ENCODE measurements at regions not wholly inside any gene's neighbourhood (a gene's known extent, or its start where the extent isn't known, plus 50 kb on each side); places are given as distances from the start of the nearest gene placed in this dataset.

DNA sequence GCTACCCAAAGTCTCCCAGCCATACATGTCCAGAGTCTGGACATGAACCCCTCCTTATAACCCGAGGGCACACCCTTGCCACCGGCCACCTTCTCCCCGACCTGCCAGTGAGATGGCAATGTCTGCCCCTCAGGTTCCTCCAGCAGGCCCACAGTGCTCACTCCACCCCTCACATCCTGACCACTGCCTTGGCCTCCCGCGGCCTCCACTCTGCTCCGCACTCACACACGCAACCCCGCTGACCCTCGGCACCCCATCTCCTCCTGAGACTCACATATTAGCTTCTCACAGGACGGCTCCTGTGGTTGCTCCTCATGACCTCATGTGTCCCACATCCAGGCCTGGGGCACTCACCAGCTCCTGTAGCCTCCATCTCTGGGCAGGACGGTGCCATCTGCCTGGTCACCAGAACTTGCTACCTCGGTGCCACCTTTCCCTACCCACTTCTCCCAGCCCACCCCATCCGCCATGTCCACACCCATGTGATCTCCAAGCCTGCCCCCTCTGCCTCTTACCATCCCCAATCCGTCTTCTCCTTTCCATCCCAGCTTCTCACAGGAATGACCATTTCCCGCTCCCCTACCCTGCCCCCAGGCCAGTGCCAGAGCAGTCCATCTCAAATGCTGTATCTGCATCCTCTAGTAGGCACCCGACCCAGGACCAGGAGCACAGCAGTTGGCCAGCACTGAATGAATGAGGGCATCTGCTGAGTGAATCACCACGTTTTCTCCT lies 198.6 kb upstream of the DIO3 start:
- TF ChIP-seq, protein P1, sequence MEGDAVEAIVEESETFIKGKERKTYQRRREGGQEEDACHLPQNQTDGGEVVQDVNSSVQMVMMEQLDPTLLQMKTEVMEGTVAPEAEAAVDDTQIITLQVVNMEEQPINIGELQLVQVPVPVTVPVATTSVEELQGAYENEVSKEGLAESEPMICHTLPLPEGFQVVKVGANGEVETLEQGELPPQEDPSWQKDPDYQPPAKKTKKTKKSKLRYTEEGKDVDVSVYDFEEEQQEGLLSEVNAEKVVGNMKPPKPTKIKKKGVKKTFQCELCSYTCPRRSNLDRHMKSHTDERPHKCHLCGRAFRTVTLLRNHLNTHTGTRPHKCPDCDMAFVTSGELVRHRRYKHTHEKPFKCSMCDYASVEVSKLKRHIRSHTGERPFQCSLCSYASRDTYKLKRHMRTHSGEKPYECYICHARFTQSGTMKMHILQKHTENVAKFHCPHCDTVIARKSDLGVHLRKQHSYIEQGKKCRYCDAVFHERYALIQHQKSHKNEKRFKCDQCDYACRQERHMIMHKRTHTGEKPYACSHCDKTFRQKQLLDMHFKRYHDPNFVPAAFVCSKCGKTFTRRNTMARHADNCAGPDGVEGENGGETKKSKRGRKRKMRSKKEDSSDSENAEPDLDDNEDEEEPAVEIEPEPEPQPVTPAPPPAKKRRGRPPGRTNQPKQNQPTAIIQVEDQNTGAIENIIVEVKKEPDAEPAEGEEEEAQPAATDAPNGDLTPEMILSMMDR (IDR thresholded peaks at IDR 0.05; ENCODE audit: insufficient read depth, low read depth, low read length), result no peak
- DNase-seq (ENCODE audit: low read depth), result no peak
- H3K4me3 ChIP-seq (ENCODE audit: low read depth, low read length), result no peak overlapping the region

DNA sequence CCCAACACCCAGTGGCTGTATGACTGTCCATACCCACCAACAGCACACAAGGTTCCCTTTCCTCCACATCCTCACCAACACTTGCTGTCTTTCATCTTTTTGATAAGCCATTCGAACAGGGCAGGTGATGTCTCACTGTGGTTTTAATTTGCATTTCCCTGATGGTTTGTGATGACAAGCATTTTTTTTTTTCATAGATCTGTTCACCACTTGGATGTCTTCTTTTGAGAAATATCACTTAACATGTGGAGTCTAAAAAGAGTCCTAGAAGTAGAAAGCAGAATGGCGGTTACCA lies 198.1 kb upstream of the DIO3 start:
- H3K4me3 ChIP-seq (ENCODE audit: low read depth, low read length), result no peak overlapping the region
- TF ChIP-seq, protein P1 (IDR thresholded peaks at IDR 0.05; ENCODE audit: insufficient read depth, low read depth, low read length), result no peak
- no peak for DNase-seq (ENCODE audit: low read depth)

DNA sequence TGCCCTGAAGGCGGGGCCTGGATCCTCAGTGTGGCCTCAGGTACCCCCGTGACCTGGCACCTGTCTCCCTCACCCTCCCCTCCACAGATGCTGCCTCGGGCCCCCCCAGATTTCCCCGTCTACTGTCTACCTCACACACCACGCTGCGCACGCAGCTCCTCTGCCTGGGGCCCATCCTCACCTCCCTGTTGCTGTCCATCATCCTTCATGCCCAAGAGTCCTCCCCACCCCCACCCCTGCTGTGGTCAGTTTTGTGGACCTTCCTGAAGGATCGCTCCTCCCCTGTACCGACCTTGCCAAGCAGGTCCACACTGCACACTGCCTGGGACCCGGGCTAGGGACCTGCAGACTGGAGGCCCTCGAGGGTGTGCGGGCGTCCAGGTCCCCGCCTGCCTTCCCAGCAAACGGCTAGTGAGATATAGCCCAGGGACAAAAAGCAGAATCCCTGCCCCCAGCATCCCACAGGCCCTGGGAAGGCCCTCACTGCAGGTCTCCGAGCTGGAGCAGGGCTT lies 197.4 kb upstream of the DIO3 start:
- H3K4me3 ChIP-seq (ENCODE audit: low read depth, low read length), result no peak overlapping the region
- TF ChIP-seq, protein P1 (IDR thresholded peaks at IDR 0.05; ENCODE audit: insufficient read depth, low read depth, low read length), result no peak
- no peak for DNase-seq (ENCODE audit: low read depth)

DNA sequence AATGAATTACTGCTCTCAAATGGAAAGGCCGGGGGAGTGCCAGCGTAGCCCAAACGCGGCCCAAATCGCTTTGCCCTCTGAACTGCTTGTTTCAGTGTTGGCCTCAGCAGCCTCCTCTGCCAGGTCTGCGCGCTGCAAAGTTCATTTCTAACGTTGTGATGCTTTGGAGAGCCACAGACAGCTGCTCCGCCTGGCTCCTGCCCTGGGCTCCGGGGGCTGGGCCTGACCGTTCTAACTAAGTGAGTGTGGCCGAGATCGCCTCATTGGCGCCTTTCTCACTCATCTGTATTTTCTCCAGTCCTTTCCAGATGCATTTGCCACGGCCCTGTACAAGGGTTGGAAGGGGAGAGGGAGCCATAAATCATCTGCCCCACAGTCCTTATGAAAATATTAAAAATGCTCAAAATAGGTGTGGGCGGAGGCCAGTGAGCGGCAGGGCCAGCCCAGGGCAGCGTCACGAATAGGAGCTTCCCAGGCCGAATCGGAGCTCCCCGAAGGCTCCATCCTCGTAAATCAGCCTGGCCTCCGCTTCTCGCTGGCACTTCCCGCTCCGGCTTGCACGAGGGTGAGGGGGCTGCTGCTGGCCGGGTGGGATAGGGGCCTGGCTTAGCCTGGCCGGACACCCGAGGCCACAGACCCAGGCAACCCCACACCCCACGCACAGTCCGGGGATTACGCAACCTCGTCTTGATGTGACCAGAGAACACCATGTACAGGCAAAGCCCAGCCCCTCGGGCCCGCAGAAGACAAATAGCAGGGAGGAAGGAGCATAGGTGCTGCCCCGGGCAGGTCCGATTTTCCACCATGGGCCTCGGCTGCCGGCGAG lies 196.6 kb upstream of the DIO3 start:
- peak overlapping the region; percentile 9 for H3K4me3 ChIP-seq (ENCODE audit: low read depth, low read length)
- DNase-seq (ENCODE audit: low read depth), result peak; percentile 69
- TF ChIP-seq, protein P1 (IDR thresholded peaks at IDR 0.05; ENCODE audit: insufficient read depth, low read depth, low read length), result no peak

DNA sequence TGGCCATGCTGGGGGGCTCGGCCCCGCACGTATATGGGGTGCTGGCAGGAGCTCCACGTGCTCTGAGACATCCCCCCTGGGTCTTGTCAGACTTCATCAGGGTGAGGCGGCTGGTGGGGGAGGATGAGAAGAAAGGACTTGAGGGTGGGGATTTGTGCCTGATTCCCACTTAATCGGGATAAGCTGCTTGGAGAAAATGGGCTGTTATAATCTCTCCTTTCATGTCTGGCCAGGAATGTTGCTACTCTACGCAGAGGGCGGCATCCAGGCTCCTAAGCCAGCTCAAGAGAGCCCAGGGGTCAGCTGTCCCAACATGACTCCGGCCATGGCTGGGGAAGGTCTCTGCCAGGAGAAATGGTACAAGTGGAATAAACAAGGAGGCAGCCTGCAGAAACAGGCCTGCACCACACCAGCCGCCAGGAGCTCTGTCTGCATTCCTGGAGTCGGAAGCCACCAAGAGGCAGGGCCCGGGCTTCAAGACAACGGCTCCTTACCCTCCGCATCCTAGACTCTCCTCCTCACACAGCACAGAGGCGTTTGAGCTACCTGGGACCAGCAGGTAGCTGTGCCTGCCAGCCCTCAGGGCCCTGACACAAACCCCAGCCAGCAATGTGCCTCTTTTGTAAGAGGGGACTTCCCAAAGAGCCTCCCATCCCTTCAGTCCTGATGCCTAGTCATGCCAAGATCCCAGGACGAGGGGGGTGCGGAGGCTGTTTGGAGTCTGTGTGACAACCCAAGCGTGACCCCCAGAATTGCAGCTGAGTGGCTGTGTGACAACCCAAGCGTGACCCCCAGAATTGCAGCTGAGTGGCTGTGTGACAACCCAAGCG lies 195.8 kb upstream of the DIO3 start:
- peak; percentile 3 for DNase-seq (ENCODE audit: low read depth)
- TF ChIP-seq, protein P1 (IDR thresholded peaks at IDR 0.05; ENCODE audit: insufficient read depth, low read depth, low read length), result no peak
- no peak overlapping the region for H3K4me3 ChIP-seq (ENCODE audit: low read depth, low read length)

DNA sequence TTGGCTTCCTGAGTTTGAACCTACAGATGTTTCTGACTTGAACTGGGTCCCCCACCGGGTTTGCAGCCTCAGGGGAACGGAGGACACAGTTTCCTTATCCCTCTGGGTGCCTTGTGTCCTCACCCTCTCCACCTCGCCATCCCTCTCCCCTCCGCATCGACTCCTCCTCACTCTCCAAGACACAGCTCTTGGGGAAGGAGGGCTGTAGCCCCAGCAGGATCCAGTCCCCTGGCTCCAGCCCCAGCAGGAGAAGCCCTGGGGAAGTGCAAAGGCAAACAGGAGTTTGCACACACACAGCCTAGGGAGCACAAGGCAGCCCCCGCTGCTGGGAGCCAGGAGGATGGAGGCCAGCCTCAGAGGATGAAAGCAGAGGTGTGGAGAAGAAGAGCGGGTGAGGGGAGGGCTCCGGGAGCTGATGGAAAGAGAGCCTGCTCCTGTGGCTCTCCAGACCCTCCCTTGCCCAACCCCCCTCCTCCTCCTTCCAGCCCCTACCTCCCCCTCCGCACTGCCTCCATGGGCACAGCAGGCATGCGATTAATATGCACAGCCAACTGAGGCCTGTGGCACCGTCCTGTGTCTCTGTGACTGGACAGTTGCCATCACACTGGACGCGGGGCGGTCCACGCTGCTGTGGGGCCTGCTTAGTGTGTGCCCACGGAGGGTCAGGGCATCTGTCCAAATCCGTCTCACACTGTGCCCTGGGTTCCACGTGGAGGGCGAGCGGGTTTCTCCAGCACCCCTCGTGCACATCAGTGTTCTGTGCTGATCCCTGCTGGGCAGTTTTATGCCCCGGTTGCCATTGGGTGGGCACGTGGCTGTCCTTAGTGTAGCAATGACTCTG lies 193.7 kb upstream of the DIO3 start:
- TF ChIP-seq, protein P1 (IDR thresholded peaks at IDR 0.05; ENCODE audit: insufficient read depth, low read depth, low read length), result no peak
- no peak for DNase-seq (ENCODE audit: low read depth)

More for the DNA sequence above, 193.7 kb upstream of the DIO3 start:
- no peak overlapping the region for H3K4me3 ChIP-seq (ENCODE audit: low read depth, low read length)
